GM11168 (cell line): ENCODE measurements at regions not wholly inside any gene's neighbourhood (a gene's known extent, or its start where the extent isn't known, plus 50 kb on each side); places are given as distances from the start of the nearest gene placed in this dataset.
"Not testable (repeated sequence)": the region's sequence is repeated elsewhere in the genome, so short reads cannot be mapped to it uniquely, and the experiment has no call there.

Source experiments
- in situ Hi-C: fragments of 300-500 bp; cut with MboI; formaldehyde crosslinking; loops from one replicate; pipeline ENCODE4 v1.12.0; 2022; ENCODE audit warnings: low sequenced_read_pairs; ENCODE audit not compliant: unreplicated experiment

GRCh38 chr15:21718108-21718507 lies 159.4 kb downstream of the POTEB start:
- in situ Hi-C loops = not testable (repeated sequence)

GRCh38 chr15:21717661-21718060 lies 159.9 kb downstream of the POTEB start:
- in situ Hi-C loops = not testable (repeated sequence)

GRCh38 chr15:21705480-21705879 lies 172.1 kb downstream of the POTEB start:
- in situ Hi-C loops = not testable (repeated sequence)

GRCh38 chr15:21698620-21699019 lies 178.9 kb downstream of the POTEB start:
- in situ Hi-C loops = not testable (repeated sequence)

GRCh38 chr15:21695089-21695488 lies 182.4 kb downstream of the POTEB start:
- in situ Hi-C loops = not testable (repeated sequence)

- in situ Hi-C loops = not testable (repeated sequence)
Observed at GRCh38 chr15:21692471-21693102, 184.9 kb downstream of the POTEB start.

- in situ Hi-C loops = not testable (repeated sequence)
Observed at GRCh38 chr15:21656798-21657397, 216.6 kb upstream of the POTEB3 start.

GRCh38 chr15:21656114-21656746 lies 215.9 kb upstream of the POTEB3 start:
- in situ Hi-C loops = not testable (repeated sequence)

GRCh38 chr15:21653707-21654106 lies 213.4 kb upstream of the POTEB3 start:
- in situ Hi-C loops = not testable (repeated sequence)

GRCh38 chr15:21638770-21639169 lies 198.5 kb upstream of the POTEB3 start:
- in situ Hi-C loops = not testable (repeated sequence)

- in situ Hi-C loops = not testable (repeated sequence)
Observed at GRCh38 chr15:21626694-21627093, 186.4 kb upstream of the POTEB3 start.

- in situ Hi-C loops = not testable (repeated sequence)
Observed at GRCh38 chr15:21609223-21609622, 168.9 kb upstream of the POTEB3 start.

- in situ Hi-C loops = not testable (repeated sequence)
Observed at GRCh38 chr15:21565426-21565825, 125.1 kb upstream of the POTEB3 start.

GRCh38 chr15:21551809-21552208 lies 111.5 kb upstream of the POTEB3 start:
- in situ Hi-C loops = not testable (repeated sequence)

- in situ Hi-C loops = loop anchor here (25.0 kb wide), 2 partner anchors 416 to 584 kb away; no protein-coding TSS in a partner anchor
Observed at GRCh38 chr15:21546182-21546903, 106.0 kb upstream of the POTEB3 start.

- in situ Hi-C loops = loop anchor here (25.0 kb wide), 2 partner anchors 430 to 570 kb away; no protein-coding TSS in a partner anchor
Observed at GRCh38 chr15:21532785-21533184, 92.5 kb upstream of the POTEB3 start.

GRCh38 chr15:21516248-21516647 lies 75.9 kb upstream of the POTEB3 start:
- in situ Hi-C loops = not testable (repeated sequence)

GRCh38 chr15:21515296-21515695 lies 75.0 kb upstream of the POTEB3 start:
- in situ Hi-C loops = not testable (repeated sequence)

- in situ Hi-C loops = not testable (repeated sequence)
Observed at GRCh38 chr15:21503021-21503420, 62.7 kb upstream of the POTEB3 start.
